ENCODE measurements at regions not wholly inside any gene's neighbourhood (a gene's known extent, or its start where the extent isn't known, plus 50 kb on each side); places are given as distances from the start of the nearest gene placed in this dataset.

DNA sequence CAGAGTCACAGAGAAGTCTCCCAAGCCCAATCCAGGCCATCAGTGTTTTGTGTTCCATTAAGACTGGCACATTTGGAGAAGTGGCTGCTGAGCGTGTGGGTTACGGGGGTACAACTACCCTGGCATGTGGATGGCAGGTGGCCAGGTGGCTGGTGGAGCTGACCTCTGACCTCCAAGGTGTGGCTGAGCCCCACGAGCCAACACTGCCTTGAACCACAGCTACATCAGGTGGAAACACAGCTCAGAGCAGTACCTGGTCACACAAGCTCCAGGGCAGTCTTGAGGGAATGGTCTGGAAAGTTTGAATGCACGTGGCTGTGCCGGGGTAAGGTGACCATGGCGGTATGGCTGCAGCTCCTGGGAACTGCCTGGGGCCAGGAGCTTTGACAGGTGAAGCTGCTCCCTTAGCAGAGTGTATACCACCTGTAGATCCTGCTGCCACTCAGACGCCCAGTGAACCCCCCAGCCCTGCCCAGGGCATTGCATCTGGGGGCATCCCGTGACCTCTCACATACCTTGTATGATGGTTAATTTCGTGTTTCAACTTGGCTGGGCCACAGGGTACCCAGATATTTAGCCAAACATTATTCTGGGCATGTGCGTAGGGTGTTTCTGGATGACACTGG is 207.9 kb downstream of the GADD45G start:
- Histone ChIP-seq H4K20me1 (ENCODE audit: control insufficient read depth, insufficient read depth) (no peaks in the 10 kb centered on the region), H3K9me3 (replicated peaks; ENCODE audit: control insufficient read depth, insufficient read depth, low read length) (no peaks in the 10 kb centered on the region), H3K79me2 (ENCODE audit: control insufficient read depth, insufficient read depth, low read length) (no peaks in the 10 kb centered on the region), H3K27me3 (replicated peaks in 1 of 2; ENCODE audit: control insufficient read depth in 2 of 2, insufficient read depth in 2 of 2, low read length in 1 of 2) (no peaks in the 10 kb centered on the region; a peak in 1 of 4 replicates), H3K4me3 (no peak overlapping the region), H3K4me2 (ENCODE audit: control insufficient read depth, insufficient read depth) (no peak overlapping the region), H3K9ac (ENCODE audit: control insufficient read depth, insufficient read depth, low read length) (no peak overlapping the region), H3K36me3 (ENCODE audit: control insufficient read depth in 2 of 2, insufficient read depth in 2 of 2, low read length in 1 of 2) (no peaks in the 10 kb centered on the region), H3K27ac (ENCODE audit: control insufficient read depth, insufficient read depth) (no peak overlapping the region), H2AFZ (ENCODE audit: control insufficient read depth, low read depth, low read length) (no peak overlapping the region), H3K4me1 (ENCODE audit: control insufficient read depth, insufficient read depth, low read length) (peaks cover 23% of the 10 kb centered on the region)
- no TSS peak for BruUV-seq (replicated peaks)
- SMC1A ChIA-PET (ENCODE audit: uncharacterized antibody, unreplicated experiment) = interaction anchor here (1.9 kb wide), 1 partner anchor 69 kb away, joined by 10 read pairs; no protein-coding TSS in a partner anchor
- ATAC-seq (no peak), FAIRE-seq (no peak), DNase-seq (ENCODE audit: low read depth, low spot score) (no peak)
- intact Hi-C loops (cut with micrococcal nuclease; ENCODE audit: unreplicated experiment) = no loop called here
- WGBS (ENCODE audit: insufficient coverage, insufficient replicate concordance, low lambda C conversion rate, missing lambda C conversion rate) = 55% methylated on average over 10 of the region's 10 CpGs
- TF ChIP-seq TBL1XR1 (IDR thresholded peaks at IDR 0.05; ENCODE audit: low read depth, low read length) (no peak), NR2F1 (conservative IDR thresholded peaks at IDR 0.05) (peak; percentile 39; the same call in 1 of the 2 replicates)
- CTCF ChIA-PET = no interaction called here
- in situ Hi-C loops (cut with MboI) = no loop called here
- RAD21 ChIA-PET (ENCODE audit: unreplicated experiment) = no interaction called here
- POLR2A ChIA-PET = interaction anchor here (1.3 kb wide), 1 partner anchor 112 kb away, joined by 3 read pairs; no protein-coding TSS in a partner anchor

DNA sequence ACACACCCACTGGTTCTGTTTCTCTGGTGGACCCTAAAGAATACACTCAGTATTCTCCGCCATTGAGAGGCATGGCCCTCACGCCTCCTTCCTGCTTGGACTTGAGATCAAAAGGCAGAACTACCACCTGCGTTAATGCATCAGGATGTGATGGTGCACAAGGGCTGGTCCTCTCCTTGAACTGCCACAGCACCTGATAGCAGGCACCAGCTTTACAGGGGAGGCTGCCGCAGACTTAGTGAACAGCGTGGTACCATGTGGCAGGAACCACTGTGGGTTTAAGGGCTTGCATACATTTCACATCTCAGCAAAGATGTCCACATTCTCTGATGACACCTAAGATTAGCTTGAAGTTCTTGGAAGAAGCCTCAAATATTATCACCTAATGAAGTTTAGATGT is 208.7 kb downstream of the GADD45G start:
- Histone ChIP-seq H3K4me2 (ENCODE audit: control insufficient read depth, insufficient read depth) (no peak overlapping the region), H3K36me3 (ENCODE audit: control insufficient read depth in 2 of 2, insufficient read depth in 2 of 2, low read length in 1 of 2) (no peaks in the 10 kb centered on the region), H3K79me2 (ENCODE audit: control insufficient read depth, insufficient read depth, low read length) (no peaks in the 10 kb centered on the region), H2AFZ (ENCODE audit: control insufficient read depth, low read depth, low read length) (no peak overlapping the region), H3K9me3 (replicated peaks; ENCODE audit: control insufficient read depth, insufficient read depth, low read length) (no peaks in the 10 kb centered on the region), H3K9ac (ENCODE audit: control insufficient read depth, insufficient read depth, low read length) (no peak overlapping the region), H3K27ac (ENCODE audit: control insufficient read depth, insufficient read depth) (no peak overlapping the region), H3K4me3 (no peak overlapping the region), H3K27me3 (replicated peaks in 1 of 2; ENCODE audit: control insufficient read depth in 2 of 2, insufficient read depth in 2 of 2, low read length in 1 of 2) (no peaks in the 10 kb centered on the region; a peak in 1 of 4 replicates), H4K20me1 (ENCODE audit: control insufficient read depth, insufficient read depth) (no peaks in the 10 kb centered on the region), H3K4me1 (ENCODE audit: control insufficient read depth, insufficient read depth, low read length) (peaks cover 23% of the 10 kb centered on the region)
- intact Hi-C loops (cut with micrococcal nuclease; ENCODE audit: unreplicated experiment) (no loop called here), in situ Hi-C loops (cut with MboI) (no loop called here)
- ChIA-PET RAD21 (ENCODE audit: unreplicated experiment) (interaction anchor here (0.6 to 3.8 kb wide), 6 partner anchors 14 to 258 kb away, joined by 3 to 17 read pairs (median 4); no protein-coding TSS in a partner anchor), CTCF (interaction anchor here (1.4 kb wide), 1 partner anchor 63 kb away, joined by 3 read pairs; no protein-coding TSS in a partner anchor), POLR2A (interaction anchor here (0.6 to 1.3 kb wide), 3 partner anchors 38 to 112 kb away, joined by 3 to 5 read pairs (median 3); no protein-coding TSS in a partner anchor), SMC1A (ENCODE audit: uncharacterized antibody, unreplicated experiment) (interaction anchor here (1.9 to 2.4 kb wide), 2 partner anchors 9 to 70 kb away, joined by 10 to 14 read pairs; no protein-coding TSS in a partner anchor)
- 96% methylated on average over 5 of the region's 5 CpGs for WGBS (ENCODE audit: insufficient coverage, insufficient replicate concordance, low lambda C conversion rate, missing lambda C conversion rate)
- DNase-seq (ENCODE audit: low read depth, low spot score) = no peak
- no TSS peak for BruUV-seq (replicated peaks)
- no peak for ATAC-seq
- no peak for FAIRE-seq
- TF ChIP-seq MTA3 (IDR thresholded peaks at IDR 0.05; ENCODE audit: borderline replicate concordance, low read length) (no peak), PAX8 (IDR thresholded peaks at IDR 0.05) (no peak), SIX5 (IDR thresholded peaks at IDR 0.05; ENCODE audit: low read depth, low read length, severe bottlenecking) (no peak), CREM (IDR thresholded peaks at IDR 0.05; ENCODE audit: low read depth) (no peak), SUPT20H (IDR thresholded peaks at IDR 0.05; ENCODE audit: borderline replicate concordance, control insufficient read depth, low read depth, low read length) (no peak), RUNX3 (IDR thresholded peaks at IDR 0.05; ENCODE audit: low read length) (no peak), KDM1A (IDR thresholded peaks at IDR 0.05; ENCODE audit: borderline replicate concordance) (no peak), IKZF1 (conservative IDR thresholded peaks at IDR 0.05) (no peak), ZNF274 (IDR thresholded peaks at IDR 0.05; ENCODE audit: insufficient read depth, insufficient read length) (no peak), STAT3 (IDR thresholded peaks at IDR 0.05; ENCODE audit: low read depth, low read length) (no peak), TBL1XR1 (IDR thresholded peaks at IDR 0.05; ENCODE audit: low read depth, low read length) (no peak), RFX5 (IDR thresholded peaks at IDR 0.05; ENCODE audit: low read depth, low read length) (no peak), BHLHE40 (IDR thresholded peaks at IDR 0.05; ENCODE audit: borderline replicate concordance in 1 of 2, low read depth in 2 of 2, low read length in 1 of 2) (no peak)
- TF ChIP-seq, protein P1, sequence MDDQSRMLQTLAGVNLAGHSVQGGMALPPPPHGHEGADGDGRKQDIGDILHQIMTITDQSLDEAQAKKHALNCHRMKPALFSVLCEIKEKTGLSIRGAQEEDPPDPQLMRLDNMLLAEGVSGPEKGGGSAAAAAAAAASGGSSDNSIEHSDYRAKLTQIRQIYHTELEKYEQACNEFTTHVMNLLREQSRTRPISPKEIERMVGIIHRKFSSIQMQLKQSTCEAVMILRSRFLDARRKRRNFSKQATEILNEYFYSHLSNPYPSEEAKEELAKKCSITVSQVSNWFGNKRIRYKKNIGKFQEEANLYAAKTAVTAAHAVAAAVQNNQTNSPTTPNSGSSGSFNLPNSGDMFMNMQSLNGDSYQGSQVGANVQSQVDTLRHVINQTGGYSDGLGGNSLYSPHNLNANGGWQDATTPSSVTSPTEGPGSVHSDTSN (IDR thresholded peaks at IDR 0.05; ENCODE audit: insufficient replicate concordance, low read depth, low read length) = no peak
